ENCODE measurements at regions not wholly inside any gene's neighbourhood (a gene's known extent, or its start where the extent isn't known, plus 50 kb on each side); places are given as distances from the start of the nearest gene placed in this dataset.

GRCh38 chr17:36722121-36722902 is 120.9 kb downstream of the MRM1 start:
- TF ChIP-seq CTCF (IDR thresholded peaks at IDR 0.05) (no peak), POLR2A (IDR thresholded peaks at IDR 0.05) (no peak)

Measured in right lobe of liver (tissue), 4 donors.